ENCODE measurements at regions not wholly inside any gene's neighbourhood (a gene's known extent, or its start where the extent isn't known, plus 50 kb on each side); places are given as distances from the start of the nearest gene placed in this dataset.

GRCh38 chr16:80356365-80356764 is 184.4 kb upstream of the DYNLRB2 start:
- no peak for DNase-seq (ENCODE audit: low spot score)

- DNase-seq (ENCODE audit: low spot score) = no peak
These were observed 185.5 kb upstream of the DYNLRB2 start for GRCh38 chr16:80355335-80355734.

- no peak for DNase-seq (ENCODE audit: low spot score)
These were observed 190.7 kb upstream of the DYNLRB2 start for GRCh38 chr16:80350061-80350460.

GRCh38 chr16:80347900-80348299 is 192.9 kb upstream of the DYNLRB2 start:
- peak; percentile 50 for DNase-seq (ENCODE audit: low spot score)

- no peak for DNase-seq (ENCODE audit: low spot score)
These were observed 193.8 kb upstream of the DYNLRB2 start for GRCh38 chr16:80347002-80347401.

- DNase-seq (ENCODE audit: low spot score) = no peak
These were observed 194.6 kb upstream of the DYNLRB2 start for GRCh38 chr16:80346111-80346632.

- DNase-seq (ENCODE audit: low spot score) = no peak
These were observed 195.1 kb upstream of the DYNLRB2 start for GRCh38 chr16:80345701-80346100.

- no peak for DNase-seq (ENCODE audit: low spot score)
These were observed 196.2 kb upstream of the DYNLRB2 start for GRCh38 chr16:80344570-80344969.

- no peak for DNase-seq (ENCODE audit: low spot score)
These were observed 199.5 kb upstream of the DYNLRB2 start for GRCh38 chr16:80341263-80341662.

- DNase-seq (ENCODE audit: low spot score) = no peak
These were observed 203.0 kb upstream of the DYNLRB2 start for GRCh38 chr16:80337786-80338185.

- no peak for DNase-seq (ENCODE audit: low spot score)
These were observed 210.0 kb upstream of the DYNLRB2 start for GRCh38 chr16:80330803-80331202.

GRCh38 chr16:80330150-80330549 is 210.6 kb upstream of the DYNLRB2 start:
- DNase-seq (ENCODE audit: low spot score) = no peak

GRCh38 chr16:80327740-80328139 is 213.1 kb upstream of the DYNLRB2 start:
- no peak for DNase-seq (ENCODE audit: low spot score)

GRCh38 chr16:80324371-80324770 is 216.4 kb upstream of the DYNLRB2 start:
- no peak for DNase-seq (ENCODE audit: low spot score)

- no peak for DNase-seq (ENCODE audit: low spot score)
These were observed 217.0 kb upstream of the DYNLRB2 start for GRCh38 chr16:80323808-80324195.

- no peak for DNase-seq (ENCODE audit: low spot score)
These were observed 217.5 kb upstream of the DYNLRB2 start for GRCh38 chr16:80323187-80323807.

- no peak for DNase-seq (ENCODE audit: low spot score)
These were observed 221.6 kb upstream of the DYNLRB2 start for GRCh38 chr16:80319181-80319580.

- DNase-seq (ENCODE audit: low spot score) = no peak
These were observed 222.7 kb upstream of the DYNLRB2 start for GRCh38 chr16:80318107-80318506.

GRCh38 chr16:80317599-80318037 is 223.2 kb upstream of the DYNLRB2 start:
- DNase-seq (ENCODE audit: low spot score) = no peak

- DNase-seq (ENCODE audit: low spot score) = no peak
These were observed 223.7 kb upstream of the DYNLRB2 start for GRCh38 chr16:80317116-80317515.

- no peak for DNase-seq (ENCODE audit: low spot score)
These were observed 226.8 kb upstream of the DYNLRB2 start for GRCh38 chr16:80314042-80314441.

GRCh38 chr16:80309178-80309577 is 231.6 kb upstream of the DYNLRB2 start:
- no peak for DNase-seq (ENCODE audit: low spot score)

- DNase-seq (ENCODE audit: low spot score) = no peak
These were observed 235.4 kb upstream of the DYNLRB2 start for GRCh38 chr16:80305410-80305809.

GRCh38 chr16:80303691-80304090 is 237.1 kb upstream of the DYNLRB2 start:
- DNase-seq (ENCODE audit: low spot score) = no peak
